ENCODE measurements at regions not wholly inside any gene's neighbourhood (a gene's known extent, or its start where the extent isn't known, plus 50 kb on each side); places are given as distances from the start of the nearest gene placed in this dataset.
A peak's percentile ranks its signal among the peaks of the same experiment; 100 is the strongest.

- no peaks in the 10 kb centered on the region for H3K27me3 ChIP-seq (ENCODE audit: low read depth)
- H3K36me3 ChIP-seq (replicated peaks): no peaks in the 10 kb centered on the region
- H3K4me3 ChIP-seq: no peak overlapping the region
- H3K9me3 ChIP-seq: no peaks in the 10 kb centered on the region
- in situ Hi-C loops (cut with MboI; ENCODE audit: low sequenced_read_pairs): no loop called here
- DNase-seq (ENCODE audit: low spot score in 2 of 2): no peak
- peaks cover 19% of the 10 kb centered on the region for H3K4me1 ChIP-seq
Observed at GRCh38 chr20:19956976-19957375, 60.2 kb upstream of the NAA20 start.

- Histone ChIP-seq H3K4me3 (no peak overlapping the region), H3K9me3 (no peaks in the 10 kb centered on the region), H3K4me1 (peaks cover 19% of the 10 kb centered on the region), H3K36me3 (replicated peaks) (no peaks in the 10 kb centered on the region), H3K27me3 (ENCODE audit: low read depth) (no peaks in the 10 kb centered on the region)
- DNase-seq (ENCODE audit: low spot score in 2 of 2): no peak
- in situ Hi-C loops (cut with MboI; ENCODE audit: low sequenced_read_pairs): no loop called here
Observed at GRCh38 chr20:19958219-19958618, 58.9 kb upstream of the NAA20 start.

- H3K4me1 ChIP-seq: peaks cover 19% of the 10 kb centered on the region
- in situ Hi-C loops (cut with MboI; ENCODE audit: low sequenced_read_pairs): no loop called here
- H3K9me3 ChIP-seq: no peaks in the 10 kb centered on the region
- DNase-seq (ENCODE audit: low spot score in 2 of 2): peak; percentile 32 to 71
- no peaks in the 10 kb centered on the region for H3K36me3 ChIP-seq (replicated peaks)
- H3K4me3 ChIP-seq: no peak overlapping the region
- no peaks in the 10 kb centered on the region for H3K27me3 ChIP-seq (ENCODE audit: low read depth)
Observed at GRCh38 chr20:19958928-19959327, 58.2 kb upstream of the NAA20 start.

- Histone ChIP-seq H3K4me3 (no peak overlapping the region), H3K27me3 (ENCODE audit: low read depth) (no peaks in the 10 kb centered on the region), H3K9me3 (no peaks in the 10 kb centered on the region), H3K36me3 (replicated peaks) (no peaks in the 10 kb centered on the region), H3K4me1 (peaks cover 19% of the 10 kb centered on the region)
- DNase-seq (ENCODE audit: low spot score in 2 of 2): no peak
- in situ Hi-C loops (cut with MboI; ENCODE audit: low sequenced_read_pairs): no loop called here
Observed at GRCh38 chr20:19960745-19961144, 56.4 kb upstream of the NAA20 start.

GRCh38 chr20:19961293-19961692 is 55.9 kb upstream of the NAA20 start:
- Histone ChIP-seq H3K4me3 (no peak overlapping the region), H3K9me3 (no peaks in the 10 kb centered on the region), H3K4me1 (peaks cover 19% of the 10 kb centered on the region), H3K27me3 (ENCODE audit: low read depth) (no peaks in the 10 kb centered on the region), H3K36me3 (replicated peaks) (no peaks in the 10 kb centered on the region)
- peak; percentile 8 to 46 for DNase-seq (ENCODE audit: low spot score in 2 of 2)
- in situ Hi-C loops (cut with MboI; ENCODE audit: low sequenced_read_pairs): no loop called here

GRCh38 chr20:19962958-19963357 is 54.2 kb upstream of the NAA20 start:
- no peak for DNase-seq (ENCODE audit: low spot score in 2 of 2)
- Histone ChIP-seq H3K4me1 (peaks cover 19% of the 10 kb centered on the region), H3K27me3 (ENCODE audit: low read depth) (no peaks in the 10 kb centered on the region), H3K9me3 (no peaks in the 10 kb centered on the region), H3K4me3 (no peak overlapping the region), H3K36me3 (replicated peaks) (no peaks in the 10 kb centered on the region)
- in situ Hi-C loops (cut with MboI; ENCODE audit: low sequenced_read_pairs): no loop called here

GRCh38 chr20:19964289-19965265 is 52.6 kb upstream of the NAA20 start:
- H3K36me3 ChIP-seq (replicated peaks): no peaks in the 10 kb centered on the region
- no peak for DNase-seq (ENCODE audit: low spot score in 2 of 2)
- no peak overlapping the region for H3K4me3 ChIP-seq
- peaks cover 7% of the 10 kb centered on the region; the same call in 1 of the 2 replicates for H3K4me1 ChIP-seq
- H3K9me3 ChIP-seq: no peaks in the 10 kb centered on the region
- in situ Hi-C loops (cut with MboI; ENCODE audit: low sequenced_read_pairs): no loop called here
- H3K27me3 ChIP-seq (ENCODE audit: low read depth): no peaks in the 10 kb centered on the region

GRCh38 chr20:19966840-19967239 is 50.3 kb upstream of the NAA20 start:
- Histone ChIP-seq H3K4me1 (no peaks in the 10 kb centered on the region), H3K36me3 (replicated peaks) (no peaks in the 10 kb centered on the region), H3K9me3 (no peaks in the 10 kb centered on the region), H3K4me3 (no peak overlapping the region), H3K27me3 (ENCODE audit: low read depth) (no peaks in the 10 kb centered on the region)
- DNase-seq (ENCODE audit: low spot score in 2 of 2): no peak
- in situ Hi-C loops (cut with MboI; ENCODE audit: low sequenced_read_pairs): no loop called here

All from HAP-1 (cell line).